ENCODE measurements at regions not wholly inside any gene's neighbourhood (a gene's known extent, or its start where the extent isn't known, plus 50 kb on each side); places are given as distances from the start of the nearest gene placed in this dataset.
A peak's percentile ranks its signal among the peaks of the same experiment; 100 is the strongest.
"Not testable (repeated sequence)": the region's sequence is repeated elsewhere in the genome, so short reads cannot be mapped to it uniquely, and the experiment has no call there.

GRCh38 chr21:5013455-5014304, 5507.7 kb upstream of the TPTE start:
- not testable (repeated sequence) for DNase-seq

- not testable (repeated sequence) for DNase-seq
Observed at GRCh38 chr21:5015187-5015586, 5506.2 kb upstream of the TPTE start.

DNA sequence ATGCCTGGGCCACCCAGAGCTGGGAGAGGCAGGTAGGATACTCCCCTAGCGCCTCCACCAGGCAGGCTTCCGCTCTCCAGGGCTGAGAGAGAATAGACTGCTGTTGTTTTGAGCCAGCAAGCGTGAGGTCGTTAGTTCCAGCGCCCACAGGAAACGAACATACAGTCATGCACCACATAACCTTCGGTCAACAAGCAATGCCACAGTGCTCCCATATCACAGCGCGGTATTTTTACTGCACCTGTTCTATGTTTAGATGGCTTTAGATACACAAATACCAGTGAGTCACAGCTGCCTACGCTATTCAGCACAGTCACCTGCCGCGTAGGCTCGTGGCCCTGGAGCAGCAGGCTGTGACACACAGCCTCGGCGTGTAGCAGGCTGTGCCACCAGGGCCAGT, 5502.3 kb upstream of the TPTE start:
- not testable (repeated sequence) for DNase-seq

GRCh38 chr21:5021815-5022214, 5499.6 kb upstream of the TPTE start:
- DNase-seq = not testable (repeated sequence)

DNA sequence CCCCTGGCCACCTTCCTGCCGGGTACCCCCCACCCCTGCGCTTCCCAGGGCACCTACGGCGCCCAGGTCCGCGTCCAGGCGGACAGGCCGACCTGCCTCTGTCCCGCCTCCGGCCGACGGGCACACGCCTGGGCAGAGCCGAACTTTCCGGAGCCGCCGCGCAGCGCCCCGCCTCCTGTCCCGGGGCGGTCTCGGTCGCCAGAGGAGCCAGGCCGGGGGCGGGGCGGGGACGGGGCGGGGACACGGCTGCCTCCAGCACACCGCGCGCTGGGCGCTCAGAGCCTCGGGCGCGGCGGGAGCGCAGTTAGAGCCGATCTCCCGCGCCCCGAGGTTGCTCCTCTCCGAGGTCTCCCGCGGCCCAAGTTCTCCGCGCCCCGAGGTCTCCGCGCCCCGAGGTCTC, 5499.1 kb upstream of the TPTE start:
- not testable (repeated sequence) for DNase-seq

GRCh38 chr21:5022748-5023147, 5498.6 kb upstream of the TPTE start:
- not testable (repeated sequence) for DNase-seq

- DNase-seq = not testable (repeated sequence)
Observed at GRCh38 chr21:5035147-5035546, 5486.2 kb upstream of the TPTE start.

GRCh38 chr21:5035587-5035986, 5485.8 kb upstream of the TPTE start:
- not testable (repeated sequence) for DNase-seq

DNA sequence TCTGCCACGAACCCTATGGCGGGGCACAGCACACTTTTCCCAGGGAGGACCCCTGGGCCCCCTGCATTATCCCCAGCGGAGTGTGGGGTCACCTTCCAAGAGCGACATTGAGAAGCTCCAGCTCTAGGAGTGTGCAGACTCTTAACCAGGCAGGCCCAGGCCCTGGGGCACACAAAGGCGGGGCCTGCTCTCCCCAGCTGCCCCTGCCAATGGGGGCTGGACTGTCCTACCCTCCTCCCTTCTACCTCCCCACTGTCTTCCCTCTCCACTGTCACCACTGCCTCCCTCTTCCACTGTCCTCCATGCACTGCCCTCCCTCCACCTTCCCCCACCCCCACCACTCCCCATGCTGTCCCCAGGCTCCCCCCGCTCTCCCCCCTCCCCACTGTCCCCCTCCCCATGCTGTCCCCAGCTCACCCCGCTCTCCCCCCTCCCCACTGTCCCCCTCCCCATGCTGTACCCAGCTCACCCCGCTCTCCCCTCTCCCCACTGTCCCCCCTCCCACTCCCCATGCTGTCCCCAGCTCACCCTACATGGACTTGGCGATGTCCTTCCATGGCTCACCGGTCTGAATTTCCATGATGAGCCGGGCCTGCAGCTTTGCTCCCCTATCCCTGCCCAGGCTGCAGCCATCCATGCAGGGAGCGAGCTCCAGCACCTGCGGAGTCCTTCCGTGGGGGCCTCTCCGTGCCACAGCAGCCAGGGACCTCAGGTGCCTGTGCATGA, 5483.6 kb upstream of the TPTE start:
- not testable (repeated sequence) for DNase-seq

- DNase-seq = not testable (repeated sequence)
Observed at GRCh38 chr21:5039926-5040325, 5481.5 kb upstream of the TPTE start.

- DNase-seq = not testable (repeated sequence)
Observed at GRCh38 chr21:5042583-5042982, 5478.8 kb upstream of the TPTE start.

GRCh38 chr21:5044812-5045211, 5476.6 kb upstream of the TPTE start:
- not testable (repeated sequence) for DNase-seq

- not testable (repeated sequence) for DNase-seq
Observed at GRCh38 chr21:5051303-5052018, 5469.9 kb upstream of the TPTE start.

- DNase-seq = not testable (repeated sequence)
Observed at GRCh38 chr21:5055027-5055754, 5466.2 kb upstream of the TPTE start.

DNA sequence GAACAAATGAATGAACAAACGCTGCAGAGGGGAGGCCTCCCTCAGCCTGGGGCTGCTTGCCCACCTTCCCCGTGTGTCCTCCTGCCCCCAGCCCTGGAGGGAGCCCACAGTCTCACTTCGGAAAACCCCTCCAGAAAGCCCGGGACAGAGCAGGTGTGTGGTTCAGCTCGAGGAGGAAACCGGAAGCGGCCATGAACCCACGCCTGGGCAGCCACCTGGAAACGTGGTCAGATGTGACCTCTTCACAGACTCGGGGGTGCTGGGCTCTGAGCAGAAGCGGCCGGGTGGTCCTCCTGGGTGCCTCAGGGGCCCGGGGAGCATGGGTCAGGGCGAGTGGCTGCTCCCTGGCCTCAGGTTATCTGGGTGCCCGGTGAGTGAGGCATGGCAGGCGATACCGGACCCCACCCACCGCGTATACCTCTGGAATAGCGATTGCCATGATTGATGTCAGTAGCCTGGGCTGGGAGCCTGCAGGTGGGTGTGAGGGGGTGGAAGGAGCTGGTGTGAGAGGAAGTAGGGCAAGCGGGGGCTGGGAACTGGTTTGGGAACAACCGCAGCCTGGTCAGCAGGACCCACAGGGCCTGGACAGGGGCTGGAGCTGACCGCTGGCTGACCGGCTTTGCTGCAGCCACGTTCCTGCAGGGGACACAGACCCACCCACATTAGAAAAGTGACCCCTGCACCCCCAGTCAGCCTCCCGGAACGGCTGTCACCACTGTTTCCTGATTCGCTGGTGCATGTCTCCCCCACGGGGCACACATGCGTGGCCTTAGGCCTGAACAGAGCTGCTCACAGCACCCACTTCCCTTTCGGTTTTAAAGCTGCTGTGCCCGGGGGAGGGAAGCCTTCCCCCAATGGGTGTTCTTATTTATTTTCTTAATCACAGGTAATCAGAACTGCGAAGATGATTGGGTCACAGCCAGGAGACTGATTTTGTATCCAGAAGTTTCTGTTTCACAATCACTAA, 5465.1 kb upstream of the TPTE start:
- not testable (repeated sequence) for DNase-seq

DNA sequence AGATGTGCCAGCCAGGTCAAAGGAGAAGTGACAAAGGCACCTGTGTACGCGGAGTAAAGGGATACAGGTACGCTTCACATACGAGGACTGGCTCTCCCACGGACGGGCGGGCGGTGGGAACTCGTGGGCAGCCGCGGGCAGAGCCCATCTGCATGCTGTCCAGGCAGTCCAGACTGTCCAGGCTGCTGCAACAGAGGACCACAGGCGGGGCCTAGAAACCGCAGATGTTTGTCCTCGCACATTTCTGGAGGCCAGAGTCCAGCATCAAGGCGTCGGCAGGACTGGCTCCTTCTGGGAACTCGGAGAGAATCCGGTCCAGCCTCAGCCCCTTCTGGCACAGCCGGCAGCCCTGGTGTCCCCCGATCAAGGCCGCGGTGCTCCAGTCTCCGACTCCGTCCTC, 5464.3 kb upstream of the TPTE start:
- DNase-seq = not testable (repeated sequence)

DNA sequence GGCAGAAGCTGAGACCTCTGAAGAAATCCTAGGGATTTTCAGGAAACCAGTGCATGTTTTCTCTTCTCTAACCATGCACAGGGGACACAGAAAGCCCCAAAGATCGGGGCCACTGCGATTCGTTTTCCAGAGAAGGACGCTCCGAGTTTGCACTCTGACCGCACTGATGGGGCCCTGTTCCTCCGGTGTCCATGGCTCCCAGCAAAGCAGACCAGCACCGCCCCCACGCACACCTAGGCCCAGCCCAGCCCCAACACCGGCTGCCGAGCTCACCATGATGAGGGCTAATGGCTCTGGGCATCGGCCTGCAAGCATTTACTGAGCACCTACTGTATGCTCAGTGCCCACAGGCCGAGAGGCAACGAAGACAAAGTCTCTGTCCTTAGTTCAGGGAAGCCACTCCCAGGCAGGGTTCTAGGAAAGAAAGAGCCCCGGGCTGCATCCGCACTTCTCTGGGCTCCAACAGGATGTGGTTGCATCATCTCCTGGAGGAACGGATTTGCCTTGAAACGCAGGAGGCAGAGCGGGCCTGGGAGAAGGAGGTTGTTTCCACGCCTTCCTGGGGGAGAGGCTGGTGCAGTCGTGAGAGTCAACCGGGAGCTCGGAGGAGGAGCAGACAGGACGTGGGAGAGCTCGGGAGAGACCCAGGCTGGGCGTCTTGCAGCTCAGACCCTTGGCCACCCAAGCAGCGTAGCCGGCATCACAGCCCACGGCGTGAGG, 5460.9 kb upstream of the TPTE start:
- DNase-seq = not testable (repeated sequence)

GRCh38 chr21:5064581-5065142, 5456.7 kb upstream of the TPTE start:
- not testable (repeated sequence) for DNase-seq

- DNase-seq = peak; percentile 78
Observed at GRCh38 chr21:5065240-5066211, 5455.9 kb upstream of the TPTE start.

Measured in activated CD4-positive, alpha-beta T cell treated with anti-CD3 and anti-CD28 coated beads for 48 hours (primary cell).